ENCODE measurements at regions not wholly inside any gene's neighbourhood (a gene's known extent, or its start where the extent isn't known, plus 50 kb on each side); places are given as distances from the start of the nearest gene placed in this dataset.
"Not testable (repeated sequence)": the region's sequence is repeated elsewhere in the genome, so short reads cannot be mapped to it uniquely, and the experiment has no call there.

DNA sequence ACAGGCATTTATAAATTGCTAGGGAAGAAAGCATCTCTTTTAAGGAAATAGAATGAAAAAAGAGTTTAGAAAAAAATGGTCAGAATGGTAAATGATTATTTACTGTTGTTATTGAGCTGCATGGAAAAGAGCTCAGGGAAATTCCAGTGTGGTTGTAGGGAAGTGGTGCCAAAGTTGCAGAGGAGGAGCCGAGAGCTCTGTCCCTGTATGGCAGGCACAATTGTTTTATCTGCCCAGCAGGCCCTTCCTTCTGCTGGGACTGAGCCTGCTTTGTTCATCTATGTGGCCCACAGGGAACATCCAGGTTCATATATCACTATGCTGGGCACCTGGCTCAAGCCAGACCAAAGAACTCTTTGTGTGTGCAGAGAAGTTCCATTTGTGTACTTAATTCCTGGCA is 80.8 kb upstream of the AGAP1 start:
- no peak for DNase-seq

DNA sequence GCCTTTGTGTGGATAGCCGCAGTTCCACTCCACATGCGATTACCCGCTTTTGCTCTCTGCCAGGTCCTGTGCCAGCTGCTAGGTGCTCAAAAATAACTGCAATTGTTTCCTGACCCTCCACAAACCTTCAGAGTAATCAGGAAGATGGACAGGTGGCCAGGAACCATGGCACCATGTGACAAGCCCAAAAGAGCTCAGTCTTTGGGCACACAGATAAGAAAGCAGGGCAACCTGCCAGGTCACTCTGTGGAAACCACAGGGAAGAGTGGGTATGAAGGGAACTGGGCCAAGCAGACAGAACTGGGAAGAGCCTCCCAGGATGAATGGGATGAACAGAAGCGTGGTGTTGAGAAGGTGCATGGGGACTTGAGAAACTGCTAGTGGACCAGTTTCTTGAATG is 79.4 kb upstream of the AGAP1 start:
- peak; percentile 99 for DNase-seq

DNA sequence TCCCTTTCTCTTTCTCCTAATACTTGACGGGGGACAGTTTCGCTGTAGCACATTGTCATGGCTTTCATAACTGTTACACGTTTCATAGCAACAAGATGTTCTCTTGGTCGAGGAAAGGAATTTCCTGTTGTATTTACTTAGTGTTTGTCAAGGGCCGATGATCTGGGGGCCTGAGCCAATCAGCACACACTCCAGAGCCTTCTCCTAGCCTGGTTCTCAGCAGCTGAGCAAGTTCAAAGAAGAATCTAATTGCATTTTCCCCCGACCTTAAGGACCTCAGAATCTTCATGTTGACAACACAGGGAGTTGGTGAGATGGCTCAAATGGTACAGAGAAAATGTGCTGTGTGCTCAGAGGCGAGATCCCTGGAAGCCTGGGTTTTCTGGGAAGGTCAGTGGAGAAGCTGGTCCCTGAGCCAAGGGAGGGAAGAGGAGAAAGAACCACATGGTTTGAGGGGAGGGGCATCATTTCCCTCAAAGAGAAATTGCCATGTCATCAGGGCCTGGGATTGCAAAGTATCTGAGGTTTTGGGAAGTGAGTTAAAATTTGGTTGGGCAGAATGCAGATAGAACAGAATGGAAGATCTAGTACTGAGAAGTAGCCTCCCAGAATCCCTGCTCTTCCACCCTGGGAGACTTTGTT is 76.9 kb upstream of the AGAP1 start:
- peak; percentile 59 for DNase-seq

DNA sequence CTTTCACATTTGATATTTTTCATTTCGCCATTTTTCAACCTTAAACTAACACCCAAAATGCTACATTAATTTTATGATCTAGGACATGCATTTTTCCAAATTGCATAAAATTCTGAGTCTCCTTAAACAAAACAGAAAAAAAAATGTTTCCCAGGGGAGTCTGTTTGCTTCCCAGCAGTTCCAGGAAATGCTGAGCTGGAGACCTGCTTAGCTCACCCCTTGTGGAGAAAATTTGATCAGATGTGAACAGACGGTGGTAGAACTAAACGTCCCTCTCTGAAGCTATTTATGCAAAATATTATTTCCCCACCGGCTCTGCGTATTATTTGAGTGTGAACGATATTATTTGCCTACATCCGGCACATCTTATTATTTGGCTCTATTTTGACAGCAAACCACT is 74.9 kb upstream of the AGAP1 start:
- no peak for DNase-seq

DNA sequence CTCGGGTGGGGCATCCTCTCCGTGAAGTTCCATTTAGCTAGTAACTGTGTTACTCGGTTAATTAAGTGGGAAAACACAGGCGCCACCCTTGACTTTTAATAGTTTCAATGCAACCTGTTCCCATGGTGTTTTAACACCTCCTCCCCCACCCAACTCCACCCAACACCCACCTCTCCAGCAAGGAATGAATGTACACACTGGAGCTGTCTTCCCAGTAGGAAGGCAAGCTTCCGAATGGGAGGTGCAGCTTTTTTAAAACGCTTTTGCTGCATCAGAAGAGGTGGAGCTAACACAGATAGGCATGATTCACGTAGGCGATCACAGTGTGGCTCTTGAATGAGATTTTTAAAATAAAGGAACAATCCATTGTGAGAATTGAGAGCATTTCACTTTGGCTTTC is 73.8 kb upstream of the AGAP1 start:
- no peak for DNase-seq

DNA sequence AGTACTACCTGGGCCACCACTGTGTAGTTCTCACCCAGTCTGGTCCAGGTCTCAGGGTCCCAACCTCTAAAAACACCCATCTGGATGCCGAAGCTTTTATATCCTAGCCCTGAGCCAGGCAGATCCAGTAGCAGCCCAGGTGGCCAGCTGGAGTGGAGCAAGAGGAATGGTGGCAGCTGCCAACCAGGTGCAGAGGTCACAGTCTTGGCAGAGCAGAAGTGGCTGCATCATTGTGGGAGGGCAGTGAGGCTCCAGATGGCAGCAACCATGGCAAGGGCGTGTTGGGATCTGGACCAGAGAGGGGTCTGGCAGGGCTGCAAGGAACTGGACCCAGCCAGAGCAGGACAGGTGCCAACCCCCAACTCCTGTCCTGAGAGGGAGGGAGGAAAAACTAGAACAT is 72.2 kb upstream of the AGAP1 start:
- DNase-seq: peak; percentile 47

DNA sequence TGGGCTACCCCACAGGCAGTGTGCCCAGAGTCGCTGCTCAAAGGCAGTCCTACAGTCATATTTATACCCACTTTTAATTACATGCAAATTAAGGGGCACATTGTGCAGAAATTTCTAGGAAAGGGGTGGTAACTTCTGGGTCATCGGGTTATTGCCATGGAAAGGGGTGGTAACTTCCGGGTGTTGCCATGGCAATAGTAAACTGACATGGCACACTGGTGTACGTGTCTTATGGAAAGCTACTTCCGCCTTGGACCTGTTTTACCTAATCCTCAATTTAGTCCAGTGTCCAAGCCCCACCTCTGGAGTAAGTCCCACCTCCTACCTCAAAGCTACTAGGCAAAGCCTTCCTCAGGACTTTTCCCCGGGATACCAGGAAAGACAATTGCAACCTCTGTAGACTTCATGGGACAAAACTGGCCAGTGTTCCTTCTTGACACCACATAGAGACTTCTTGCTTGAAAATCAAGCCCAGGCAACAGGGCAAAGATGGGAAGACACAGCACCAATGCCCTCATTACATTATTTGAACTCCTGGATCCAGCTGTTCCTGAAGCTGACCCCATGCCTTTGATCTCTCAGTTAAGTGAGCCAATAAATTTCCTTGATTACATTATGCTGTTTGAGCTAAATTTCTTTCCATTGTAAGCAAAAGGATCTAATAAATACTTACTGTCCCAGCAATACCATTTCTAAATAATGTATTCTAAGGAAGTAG is 63.3 kb upstream of the AGAP1 start:
- no peak for DNase-seq

DNA sequence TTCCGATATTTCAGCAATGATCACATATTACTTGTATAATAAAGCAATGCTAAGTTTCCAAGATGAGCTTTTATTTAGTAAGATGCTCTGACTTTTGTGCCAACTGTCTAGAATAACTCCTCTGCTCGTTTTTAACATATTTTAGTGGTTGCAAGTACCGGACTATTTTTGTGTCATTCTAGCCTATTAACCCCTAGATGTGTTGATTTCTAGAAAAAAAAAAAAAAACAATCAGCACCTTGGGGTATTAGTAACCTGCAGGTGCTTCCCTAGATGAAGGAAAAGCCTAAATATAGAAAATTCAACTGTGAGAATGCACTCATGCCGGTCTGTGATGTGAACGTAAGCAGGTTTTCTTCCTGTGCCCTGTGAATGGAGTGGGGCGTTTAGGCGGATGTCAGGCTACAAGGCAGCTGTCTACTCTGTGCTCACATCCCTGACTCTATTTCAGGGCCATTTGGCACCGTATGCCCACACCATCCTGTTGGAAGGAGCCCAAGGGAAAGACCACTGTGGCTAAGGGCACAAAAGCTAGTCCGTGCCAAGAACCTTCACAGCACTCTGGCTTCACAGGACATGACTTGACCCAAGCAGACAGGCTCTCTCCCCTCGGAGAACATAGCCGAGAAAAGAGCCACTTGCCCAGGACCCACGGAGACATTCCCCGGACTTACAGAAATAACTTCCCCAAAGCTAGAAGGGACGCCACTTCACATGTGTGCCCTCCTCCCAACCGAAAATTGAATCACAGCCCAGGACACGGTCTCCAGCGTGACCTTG is 60.9 kb upstream of the AGAP1 start:
- peak; percentile 54 for DNase-seq

DNA sequence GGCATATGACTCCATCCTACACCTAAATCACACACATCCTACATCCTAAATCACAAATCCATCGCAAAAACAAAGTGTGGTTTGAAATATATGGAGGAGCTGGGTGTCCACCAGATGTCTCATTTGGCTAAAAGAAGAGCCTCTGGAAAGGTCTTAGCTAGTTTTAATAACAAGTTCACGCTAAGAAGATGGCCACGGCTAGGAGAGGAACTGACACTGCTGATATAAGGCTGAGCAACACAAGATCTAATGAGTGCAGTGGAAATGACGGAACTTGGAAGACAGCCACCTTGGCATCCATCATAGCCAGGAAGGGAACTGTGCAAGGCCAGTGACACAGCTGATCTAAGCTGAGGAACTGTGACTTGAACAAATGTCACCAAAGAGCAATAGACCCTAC is 60.0 kb upstream of the AGAP1 start:
- DNase-seq: peak; percentile 71

DNA sequence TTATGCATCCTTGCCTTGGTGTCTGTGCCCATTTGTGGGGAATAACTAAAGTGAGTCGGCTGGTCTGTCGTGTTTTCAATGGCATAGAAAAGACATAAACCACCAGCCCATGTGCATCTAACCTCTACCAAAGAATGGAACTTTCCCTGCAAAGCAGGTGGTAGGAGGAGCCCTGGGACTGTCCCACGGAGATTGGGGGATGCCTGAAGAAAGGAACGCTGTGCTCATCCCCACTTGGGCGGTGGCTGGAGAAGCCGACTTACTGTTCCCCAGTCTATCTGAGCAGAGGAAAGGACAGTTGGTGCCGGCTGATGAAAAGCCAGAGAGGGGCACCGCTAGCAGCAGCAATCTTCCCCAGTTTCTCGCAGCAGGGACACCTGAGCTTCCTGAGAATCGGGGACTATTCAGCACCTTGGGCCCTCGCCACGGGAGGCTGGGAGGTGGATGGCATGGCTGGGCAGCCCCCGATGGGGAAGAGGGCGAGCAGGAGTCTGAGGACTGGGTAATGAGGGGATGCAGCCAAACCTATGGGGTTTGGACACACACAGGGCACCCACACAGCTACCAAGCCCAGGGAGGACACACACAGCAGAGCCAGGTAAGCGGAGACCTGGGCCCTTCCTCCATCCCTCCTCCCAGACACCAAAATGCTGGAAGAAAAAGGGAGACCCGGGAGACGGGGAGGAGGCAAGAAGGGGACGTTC is 53.7 kb upstream of the AGAP1 start:
- DNase-seq: no peak

DNA sequence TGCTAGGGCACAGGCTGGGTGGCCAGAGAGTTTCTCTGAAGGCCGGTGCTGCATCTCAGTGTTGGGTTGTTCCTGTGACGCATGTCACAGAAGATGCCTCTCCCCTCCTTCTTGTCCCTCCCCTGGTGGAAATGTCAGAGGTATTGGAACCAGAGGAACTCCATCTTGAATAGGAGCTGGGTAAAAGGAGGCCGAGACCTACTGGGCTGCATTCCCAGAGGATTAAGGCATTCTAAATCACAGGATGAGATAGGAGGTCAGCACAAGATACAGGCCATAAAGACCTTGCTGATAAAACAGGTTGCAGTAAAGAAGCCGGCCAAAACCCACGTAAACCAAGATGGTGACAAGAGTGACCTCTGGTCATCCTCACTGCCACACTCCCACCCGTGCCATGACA is 50.3 kb upstream of the AGAP1 start:
- DNase-seq: not testable (repeated sequence)
